ENCODE measurements at regions not wholly inside any gene's neighbourhood (a gene's known extent, or its start where the extent isn't known, plus 50 kb on each side); places are given as distances from the start of the nearest gene placed in this dataset.
A peak's percentile ranks its signal among the peaks of the same experiment; 100 is the strongest.

DNA sequence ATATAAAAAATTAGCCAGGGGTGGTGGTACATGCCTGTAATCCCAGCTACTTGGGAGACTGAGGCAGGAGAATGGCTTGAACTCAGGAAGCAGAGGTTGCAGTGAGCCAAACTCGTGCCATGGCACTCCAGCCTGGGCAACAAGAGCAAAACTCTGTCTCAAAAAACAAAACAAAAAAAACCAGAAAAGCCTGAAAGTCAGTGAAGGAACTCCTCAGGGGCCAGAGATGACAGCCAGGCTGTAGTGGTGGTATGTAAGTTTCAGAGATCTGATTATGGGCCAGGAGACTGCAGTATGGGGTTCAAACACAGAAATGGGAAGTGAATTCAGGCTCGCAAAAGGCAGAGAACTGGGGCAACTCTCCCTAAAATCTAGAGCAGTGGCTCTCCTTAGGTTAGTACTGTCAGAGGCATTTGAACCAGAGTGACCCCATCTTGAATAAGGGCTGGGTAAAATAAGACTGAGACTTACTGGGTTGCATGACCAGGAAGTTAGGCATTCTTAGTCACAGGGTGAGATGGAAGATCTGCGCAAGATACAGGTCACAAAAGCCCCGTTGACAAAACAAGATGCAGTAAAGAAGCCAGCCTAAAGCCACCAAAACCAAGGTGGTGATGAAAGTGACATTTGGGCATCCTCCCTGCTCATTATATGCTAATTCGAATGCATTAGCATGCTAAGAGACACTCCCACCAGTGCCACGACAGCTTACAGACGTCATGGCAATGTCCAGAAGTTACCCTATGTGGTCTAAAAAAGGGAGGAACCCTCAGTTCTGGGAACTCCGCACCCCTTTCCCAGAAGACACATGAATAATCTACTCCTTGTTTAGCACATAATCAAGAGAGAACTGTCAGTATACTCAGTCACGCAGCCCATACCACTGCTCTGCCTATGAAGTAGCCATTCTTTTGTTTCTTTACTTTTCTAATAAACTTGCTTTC, 120.2 kb upstream of the XYLT1 start:
- DNase-seq (ENCODE audit: low spot score), result no peak

DNA sequence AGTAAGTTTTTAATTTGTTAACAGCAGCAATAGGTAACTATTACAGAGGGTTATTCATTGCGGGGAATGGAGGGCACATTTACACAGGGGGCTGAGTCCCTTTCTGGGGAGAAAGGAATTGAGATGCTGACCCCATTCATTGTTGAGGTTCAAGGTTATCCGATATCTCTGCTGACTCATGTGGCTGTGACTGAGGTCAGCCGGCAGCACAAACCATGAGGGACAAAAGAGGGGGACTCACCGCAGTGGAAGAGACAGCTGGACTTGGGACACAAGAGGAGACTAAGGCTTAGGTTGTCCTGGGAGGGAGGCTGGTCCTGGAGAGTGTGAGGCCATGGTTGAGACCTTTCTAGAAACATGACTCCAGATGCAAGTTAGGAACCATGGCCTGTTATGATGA, 119.1 kb upstream of the XYLT1 start:
- no peak for DNase-seq (ENCODE audit: low spot score)

DNA sequence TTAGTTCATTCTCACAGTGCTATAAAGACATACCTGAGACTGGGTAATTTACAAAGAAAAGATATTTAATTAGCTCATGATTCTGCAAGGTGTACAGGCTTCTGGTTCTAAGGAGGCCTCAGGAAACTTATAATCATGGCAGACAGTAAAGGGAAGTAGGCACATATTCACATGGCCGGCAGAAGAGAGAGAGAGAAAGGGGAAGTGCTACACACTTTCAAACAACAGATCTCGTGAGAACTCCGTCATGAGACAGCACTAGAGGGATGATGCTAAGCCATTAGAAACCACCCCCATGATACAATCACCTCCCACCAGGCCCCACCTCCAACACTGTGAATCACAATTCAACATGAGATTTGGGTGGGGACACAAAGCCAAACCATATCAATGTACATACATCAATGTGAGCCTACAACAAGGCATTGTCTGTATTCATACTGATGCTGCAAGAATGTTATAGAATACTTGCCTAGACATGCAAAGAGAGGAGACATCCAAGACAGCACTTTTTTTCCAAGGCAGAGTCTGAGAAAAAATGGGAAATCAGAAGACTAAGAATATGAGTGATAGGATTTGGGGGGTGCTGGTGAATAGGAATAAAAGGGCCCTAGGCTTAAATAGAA, 114.8 kb upstream of the XYLT1 start:
- no peak for DNase-seq (ENCODE audit: low spot score)

DNA sequence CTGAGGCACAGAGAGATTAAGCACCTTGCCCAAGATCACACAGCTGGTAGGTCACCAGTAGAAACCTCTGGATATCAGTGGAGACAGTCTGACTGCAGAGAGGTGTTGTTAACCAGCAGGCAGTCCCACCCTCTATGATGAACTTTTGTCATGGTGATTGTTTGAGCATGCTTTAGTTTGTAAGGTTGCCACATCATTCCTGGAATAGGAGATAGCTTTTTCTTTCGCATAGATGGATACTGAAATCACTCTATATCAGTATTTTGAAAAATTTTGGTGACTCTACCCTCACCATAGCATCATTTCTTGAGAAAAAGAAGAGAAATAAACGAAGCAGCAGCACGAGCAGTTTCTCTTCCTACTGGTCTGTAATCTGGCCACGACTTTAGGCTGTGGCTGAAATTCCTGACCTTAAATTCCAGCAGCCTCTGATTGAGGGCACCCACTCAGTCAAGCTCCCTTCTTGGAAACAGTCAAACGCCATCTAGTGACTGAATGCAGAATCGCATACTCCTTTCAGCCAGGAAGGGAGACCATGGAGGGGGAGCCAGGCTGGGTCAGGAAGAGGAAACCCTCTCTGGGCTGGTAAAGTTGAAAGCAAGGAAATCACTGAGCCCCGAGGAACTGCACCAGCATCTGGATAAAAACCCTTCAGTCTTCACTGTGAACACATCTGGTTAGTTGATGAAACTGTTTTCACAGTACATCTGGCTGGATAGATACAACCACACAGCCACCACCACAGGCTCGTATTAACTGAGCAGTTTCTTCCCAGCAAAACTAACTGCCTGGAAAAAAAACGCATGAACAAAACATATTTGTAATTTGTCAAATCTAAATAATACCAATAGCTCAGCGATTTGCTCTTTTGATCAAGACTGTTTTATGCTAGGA, 108.5 kb upstream of the XYLT1 start:
- peak; percentile 68 for DNase-seq (ENCODE audit: low spot score)

DNA sequence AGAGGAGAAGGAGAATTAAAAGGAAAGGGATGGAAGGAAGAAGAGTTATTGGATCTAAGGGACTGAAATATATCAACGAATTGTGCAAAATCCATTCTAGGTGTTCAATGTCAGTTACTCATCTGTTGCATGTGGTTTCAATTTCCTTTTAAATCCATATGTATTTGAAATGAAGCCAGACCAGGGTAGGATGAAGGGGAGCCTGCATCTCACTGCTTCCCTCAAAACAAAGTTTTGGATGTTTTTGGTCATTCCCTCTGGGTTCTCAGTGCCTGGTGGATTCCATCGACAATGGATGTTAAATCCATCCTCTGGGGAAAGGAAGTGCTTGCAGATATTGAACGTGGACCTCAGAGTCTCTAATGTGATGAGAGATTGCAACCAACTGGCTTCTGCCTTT, 103.5 kb upstream of the XYLT1 start:
- no peak for DNase-seq (ENCODE audit: low spot score)

DNA sequence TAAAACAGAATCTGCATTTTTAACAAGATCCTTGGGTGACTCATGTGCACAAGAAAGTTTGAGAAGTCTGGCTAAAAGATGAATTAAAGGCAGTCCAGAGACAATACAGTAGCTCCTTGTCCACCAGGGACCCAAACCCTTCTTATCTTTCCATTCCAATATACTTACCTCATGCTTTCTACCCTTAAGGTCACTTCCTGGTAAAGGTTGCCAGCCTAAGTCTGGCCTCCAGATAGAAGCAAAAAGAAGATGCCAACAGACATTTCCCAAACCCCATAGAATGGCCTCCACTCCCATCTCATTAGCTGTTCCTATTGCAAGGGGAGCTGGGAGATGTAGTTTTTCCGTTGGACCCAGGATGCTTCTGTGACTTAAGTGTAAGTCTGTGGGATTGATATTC, 101.4 kb upstream of the XYLT1 start:
- DNase-seq (ENCODE audit: low spot score), result no peak

DNA sequence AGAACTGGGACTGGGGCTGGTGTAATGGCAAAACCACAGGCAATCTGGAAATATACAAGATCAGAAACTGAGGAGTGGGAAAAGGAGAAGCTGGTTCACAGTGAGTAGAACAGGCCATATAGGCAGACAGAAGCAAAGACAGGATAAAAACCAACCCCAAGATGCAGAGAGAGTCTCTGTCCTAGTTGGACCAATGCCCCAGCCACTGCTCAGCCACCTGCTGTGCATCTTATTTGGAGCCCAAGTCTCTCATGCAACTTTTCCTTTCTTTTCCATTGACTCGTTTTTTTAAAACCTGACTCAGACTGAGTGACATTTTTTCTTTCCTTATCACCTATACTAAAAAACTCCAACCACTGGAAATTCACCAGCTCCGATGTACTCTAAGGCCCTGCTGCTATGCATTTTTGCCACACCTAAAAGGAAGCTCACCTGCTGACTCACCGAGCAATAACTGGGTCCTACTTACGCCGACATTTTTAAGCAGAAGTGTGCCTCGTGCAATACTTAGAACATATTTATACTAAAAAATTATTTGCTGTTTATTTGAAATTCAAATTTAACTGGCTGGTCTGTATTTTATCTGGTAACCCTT, 100.8 kb upstream of the XYLT1 start:
- DNase-seq (ENCODE audit: low spot score), result no peak

DNA sequence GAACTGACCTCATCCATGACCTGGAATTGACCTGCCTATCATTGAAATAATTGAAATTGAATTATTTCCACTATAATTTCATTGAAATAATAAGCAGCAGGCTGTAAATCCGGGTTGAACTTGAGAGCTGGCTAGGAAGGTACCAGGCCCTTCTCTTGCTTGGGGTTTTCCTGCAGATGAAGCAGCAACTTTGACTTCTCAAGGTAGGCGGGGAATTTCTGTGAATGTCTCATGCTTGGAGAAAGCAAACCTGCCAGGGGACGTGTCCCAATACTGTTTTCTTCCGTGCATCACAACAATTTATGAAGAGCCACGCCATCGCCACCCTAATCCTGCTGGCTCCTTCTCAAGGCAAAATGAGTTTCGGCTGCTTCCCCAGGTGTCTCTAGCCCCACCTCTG, 97.5 kb upstream of the XYLT1 start:
- DNase-seq (ENCODE audit: low spot score), result no peak

DNA sequence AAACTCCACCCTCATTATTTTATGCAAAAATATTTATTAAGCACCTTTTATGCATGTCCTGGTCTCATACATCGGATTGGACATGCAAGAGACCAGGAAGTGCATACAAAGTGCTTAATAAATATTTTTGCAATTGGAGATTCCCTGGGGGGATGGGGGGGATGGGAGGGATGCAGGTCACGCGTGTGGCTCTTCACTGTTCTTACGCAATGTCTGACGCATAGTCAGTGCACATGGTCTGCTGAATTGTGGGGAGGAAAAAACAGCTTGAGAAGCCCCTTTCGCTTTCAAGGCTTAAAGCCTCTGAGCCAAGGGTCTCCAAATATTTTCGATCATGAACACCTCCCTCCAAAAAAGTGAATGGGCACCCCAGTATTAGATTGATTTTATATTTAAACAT, 96.7 kb upstream of the XYLT1 start:
- no peak for DNase-seq (ENCODE audit: low spot score)

DNA sequence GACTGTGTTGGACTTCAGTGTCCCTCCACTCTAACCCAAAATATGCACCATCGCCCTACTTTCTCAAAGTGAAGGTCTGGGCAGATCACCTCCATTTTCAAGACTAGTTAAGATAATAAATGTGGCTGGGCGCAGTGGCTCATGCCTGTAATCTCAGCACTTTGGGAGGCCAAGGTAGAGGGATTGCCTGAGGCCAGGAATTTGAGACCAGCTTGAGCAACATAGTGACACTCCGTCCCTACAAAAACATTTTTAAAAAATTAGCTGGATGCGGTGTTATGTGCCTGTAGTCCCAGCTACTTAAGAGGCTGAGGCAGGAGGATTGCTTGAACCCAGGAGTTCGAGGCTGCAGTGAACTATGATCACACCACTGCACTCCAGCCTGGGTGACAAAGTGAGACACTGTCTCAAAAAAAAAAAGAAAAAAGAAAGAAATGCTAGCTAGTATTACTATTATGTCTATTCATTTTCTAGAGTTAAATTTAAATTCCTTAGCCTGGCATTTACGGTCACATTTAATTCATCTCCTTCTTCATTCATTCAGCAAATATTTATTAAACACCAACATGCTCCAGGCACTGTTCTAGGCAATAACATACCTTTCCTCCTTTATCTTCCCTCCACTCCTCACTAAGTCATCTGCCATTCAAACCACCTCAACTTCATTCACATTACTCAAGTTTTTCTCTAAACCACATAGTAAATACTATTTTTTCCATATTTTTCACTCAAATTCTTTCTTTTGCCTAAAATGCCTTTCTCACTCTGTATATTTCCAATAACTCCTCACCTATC, 96.1 kb upstream of the XYLT1 start:
- no peak for DNase-seq (ENCODE audit: low spot score)

DNA sequence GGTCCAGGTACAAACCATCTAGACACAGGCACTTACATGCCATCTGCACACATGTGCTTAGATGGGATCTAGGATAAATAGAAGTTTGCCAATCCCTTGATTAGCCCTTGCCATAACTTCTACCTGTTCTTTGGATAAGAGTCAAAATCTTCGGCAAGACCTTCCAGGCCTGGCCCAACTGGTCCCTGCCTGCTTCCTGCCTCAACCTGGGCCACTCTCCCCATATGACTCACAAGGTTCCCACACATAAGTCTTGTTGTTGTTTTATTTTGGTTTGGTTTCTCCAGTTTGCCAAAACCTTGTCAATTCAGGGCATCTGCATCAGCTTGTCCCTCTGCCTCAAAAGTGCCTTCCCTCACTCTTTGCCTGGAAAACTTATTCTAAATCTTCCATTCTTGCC, 95.3 kb upstream of the XYLT1 start:
- no peak for DNase-seq (ENCODE audit: low spot score)

DNA sequence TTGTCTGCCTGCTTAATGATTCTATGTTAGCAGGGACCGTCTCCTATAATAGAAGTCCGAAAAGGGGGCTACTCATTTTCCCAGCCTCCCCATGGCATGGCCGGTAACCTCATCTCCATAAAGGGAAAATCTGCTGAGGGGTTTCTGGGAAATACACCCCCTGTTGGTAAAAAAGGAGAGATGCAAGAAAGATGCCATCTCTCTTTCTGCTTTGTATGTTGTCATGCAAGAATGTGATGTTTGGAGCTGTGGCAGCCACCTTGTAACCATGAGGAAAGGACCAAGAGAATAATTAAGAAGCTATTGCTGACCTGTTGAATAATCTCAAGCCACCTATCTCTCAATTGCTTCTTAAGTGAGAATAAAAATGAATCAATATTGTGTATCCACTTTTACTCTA, 94.8 kb upstream of the XYLT1 start:
- no peak for DNase-seq (ENCODE audit: low spot score)

DNA sequence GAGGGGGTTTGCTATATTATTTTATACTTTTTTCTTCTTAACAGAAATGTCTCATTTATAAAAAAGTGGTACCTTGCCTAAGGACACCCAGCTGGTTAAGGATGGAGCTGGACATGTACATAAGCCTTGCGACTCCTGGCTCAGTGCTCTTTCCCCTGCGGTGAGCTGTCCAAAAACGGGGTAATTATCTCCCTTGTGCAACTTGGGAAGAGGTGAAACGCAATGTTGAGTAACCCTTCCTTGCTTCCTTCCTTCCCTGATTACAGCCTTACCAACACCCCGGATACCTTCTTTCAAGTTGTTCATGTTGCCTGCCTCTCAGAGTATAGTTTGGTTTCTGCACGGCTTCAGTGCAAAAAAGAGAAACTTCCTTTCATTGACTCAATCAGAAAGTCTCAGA, 94.1 kb upstream of the XYLT1 start:
- DNase-seq (ENCODE audit: low spot score), result no peak

DNA sequence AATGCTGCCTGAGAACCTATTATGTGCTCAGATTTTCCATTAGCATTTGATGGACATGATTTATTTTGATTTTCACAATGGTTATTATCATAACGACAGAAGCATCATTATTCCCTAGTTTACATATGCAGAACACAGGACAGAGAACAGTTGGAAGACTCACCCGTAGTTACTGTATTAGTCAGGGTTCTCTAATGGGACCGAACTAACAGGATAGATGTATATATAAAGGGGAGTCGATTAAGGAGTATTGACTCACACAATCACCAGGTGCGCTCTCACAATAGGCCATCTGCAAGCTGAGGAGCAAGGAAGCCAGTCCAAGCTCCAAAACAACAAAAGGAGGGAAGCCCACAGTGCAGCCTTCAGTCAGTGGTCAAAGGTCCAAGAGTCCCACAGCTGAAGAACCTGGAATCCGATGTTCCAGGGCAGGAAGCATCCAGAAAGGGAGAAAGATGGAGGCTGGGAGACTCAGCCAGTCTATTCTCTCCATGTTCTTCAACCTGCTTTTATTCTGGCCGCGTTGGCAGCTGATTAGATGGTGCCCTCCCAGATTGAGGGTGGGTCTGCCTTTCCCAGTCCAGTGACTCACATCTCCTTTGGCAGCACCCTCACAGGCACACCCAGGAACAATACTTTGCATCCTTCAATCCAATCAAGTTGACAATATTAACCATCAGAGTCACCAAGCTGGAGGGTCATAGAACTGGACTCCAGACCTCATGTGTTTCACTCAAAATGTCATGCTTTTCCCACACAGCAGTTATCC, 92.7 kb upstream of the XYLT1 start:
- no peak for DNase-seq (ENCODE audit: low spot score)

DNA sequence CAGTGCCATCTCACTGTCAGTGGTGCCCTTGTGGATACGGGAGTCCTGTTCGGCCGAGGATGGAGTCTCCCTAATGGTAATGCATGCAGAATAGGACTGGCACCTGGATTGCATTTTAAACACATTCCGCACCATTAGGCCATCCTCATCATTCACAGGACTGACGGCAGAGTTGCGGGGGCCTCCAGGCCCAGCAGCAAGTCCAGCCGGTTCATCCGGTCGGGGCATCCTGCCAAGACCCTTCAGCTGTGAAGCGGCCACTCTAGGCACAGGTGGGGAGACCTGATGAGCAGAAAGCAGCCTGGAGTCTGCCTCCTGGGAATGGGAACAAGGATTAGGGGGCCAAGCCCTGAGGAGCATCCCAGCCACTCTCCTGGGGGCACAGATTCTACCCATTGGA, 90.3 kb upstream of the XYLT1 start:
- DNase-seq (ENCODE audit: low spot score), result no peak

DNA sequence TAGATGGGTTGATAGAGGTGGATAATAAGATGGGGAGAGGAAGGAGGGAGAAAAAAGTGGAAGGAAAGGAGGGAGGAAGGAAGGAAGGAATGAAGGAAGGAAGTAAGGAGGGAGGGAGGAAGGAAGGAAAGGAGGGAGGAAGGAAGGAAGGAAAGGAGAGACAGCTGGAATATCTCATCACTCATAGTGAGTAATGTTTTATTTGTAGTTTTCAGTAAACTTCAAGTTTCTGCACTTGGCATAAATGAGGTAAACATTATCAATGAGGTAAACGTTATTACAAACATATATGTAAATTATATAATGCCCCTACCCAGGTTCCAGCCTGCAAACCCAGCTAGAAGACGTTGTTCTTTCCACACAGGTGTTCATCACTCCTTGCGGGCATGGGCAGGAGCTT, 89.8 kb upstream of the XYLT1 start:
- DNase-seq (ENCODE audit: low spot score), result no peak

DNA sequence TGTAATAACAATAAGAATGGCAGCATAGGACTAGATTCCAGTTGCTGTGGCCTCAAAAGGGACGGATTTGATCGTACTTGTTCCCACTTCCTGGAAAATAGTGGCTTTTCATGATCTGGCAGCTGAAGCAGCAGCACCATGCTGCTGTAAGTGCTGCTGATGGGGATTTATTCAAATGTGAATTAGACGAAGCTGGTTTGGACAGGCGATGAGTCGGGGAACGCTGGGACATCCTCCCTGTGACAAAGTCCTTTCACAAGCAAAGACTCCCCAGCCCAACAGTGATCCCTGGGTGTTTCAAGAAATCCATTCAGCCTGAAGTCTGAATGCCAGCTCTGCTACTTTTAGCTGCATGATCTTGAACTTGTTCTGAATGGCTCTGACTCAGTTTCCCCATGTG, 88.6 kb upstream of the XYLT1 start:
- no peak for DNase-seq (ENCODE audit: low spot score)

DNA sequence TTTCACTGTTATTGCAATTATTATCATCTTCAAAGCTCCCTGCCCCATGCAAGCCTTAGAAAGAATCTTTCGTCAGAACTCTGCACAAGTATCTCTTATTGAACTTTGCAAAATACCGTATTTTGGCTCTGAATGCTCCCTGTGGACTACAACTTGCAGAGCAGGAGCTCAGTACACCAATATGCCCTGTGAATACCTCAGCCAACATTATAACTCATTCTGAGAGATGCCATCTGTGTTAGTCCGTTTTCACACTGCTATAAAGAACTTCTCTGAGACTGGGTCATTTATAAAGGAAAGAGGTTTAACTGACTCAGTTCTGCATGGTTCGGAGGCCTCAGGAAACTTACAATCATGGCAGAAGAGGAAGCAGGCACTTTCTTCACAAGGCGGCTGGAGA, 87.2 kb upstream of the XYLT1 start:
- DNase-seq (ENCODE audit: low spot score), result no peak

DNA sequence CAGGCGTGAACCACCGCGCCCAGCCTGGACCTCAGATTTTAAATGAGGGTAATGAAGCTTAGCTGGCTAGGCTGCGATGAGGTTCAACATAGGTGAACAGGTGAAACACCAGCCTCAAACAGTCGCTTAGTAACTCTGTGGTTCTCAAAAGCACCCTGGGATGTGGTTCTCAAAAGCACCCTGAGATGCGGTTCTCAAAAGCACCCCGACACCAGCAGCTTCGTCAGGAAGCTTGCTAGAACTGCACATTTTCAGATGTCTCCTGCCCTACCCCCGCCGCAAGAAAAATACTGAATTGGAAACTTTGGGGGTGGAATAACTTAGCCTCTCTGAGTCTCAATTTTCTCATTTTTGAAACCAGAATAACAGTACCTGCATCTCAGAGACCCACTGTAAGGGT, 86.7 kb upstream of the XYLT1 start:
- no peak for DNase-seq (ENCODE audit: low spot score)

DNA sequence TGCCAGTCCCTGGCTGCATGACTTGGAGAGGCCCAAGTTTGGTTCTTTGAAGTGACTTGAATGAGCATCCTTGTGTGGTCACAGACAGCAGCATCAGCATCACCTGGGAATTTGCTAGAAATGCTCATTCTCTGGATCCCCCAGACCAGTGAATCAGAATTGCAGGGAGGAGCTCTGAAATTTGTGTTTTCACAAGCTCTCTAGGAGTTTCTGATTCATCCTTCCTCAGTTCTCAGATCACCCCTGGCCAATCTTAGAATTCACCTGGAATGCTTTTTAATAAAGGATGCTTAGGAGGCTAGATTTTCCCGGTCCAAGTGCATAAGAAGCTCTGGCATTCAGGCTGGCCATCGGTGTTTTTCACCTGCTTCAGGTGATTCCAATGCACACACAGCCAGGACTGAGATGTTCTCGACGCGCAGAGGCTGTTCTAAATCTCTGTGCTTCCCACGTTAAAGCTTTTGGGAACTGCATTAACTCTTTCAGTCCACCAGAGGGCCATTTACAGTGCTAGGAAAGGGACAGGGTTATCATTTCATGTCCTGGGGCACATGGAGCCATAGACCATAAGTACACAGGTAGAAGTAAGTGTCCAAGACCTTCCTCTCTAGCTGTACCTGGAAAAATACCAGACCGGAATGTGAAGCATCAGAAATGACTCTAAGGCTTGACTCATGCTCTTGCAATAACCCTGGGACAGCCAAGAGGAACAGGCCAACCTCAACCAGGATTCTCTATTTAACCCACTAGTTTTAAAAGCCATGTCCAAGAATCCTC, 85.7 kb upstream of the XYLT1 start:
- peak; percentile 36 for DNase-seq (ENCODE audit: low spot score)
